ENCODE measurements at regions not wholly inside any gene's neighbourhood (a gene's known extent, or its start where the extent isn't known, plus 50 kb on each side); places are given as distances from the start of the nearest gene placed in this dataset.

- DNase-seq = no peak
Measured at GRCh38 chr5:144083185-144083584, 87.3 kb downstream of the YIPF5 start.

- no peak for DNase-seq
Measured at GRCh38 chr5:144084971-144085370, 85.5 kb downstream of the YIPF5 start.

- DNase-seq = no peak
Measured at GRCh38 chr5:144085381-144085780, 85.1 kb downstream of the YIPF5 start.

GRCh38 chr5:144086295-144086694 is 84.2 kb downstream of the YIPF5 start:
- DNase-seq = no peak

- DNase-seq = no peak
Measured at GRCh38 chr5:144087576-144087975, 82.9 kb downstream of the YIPF5 start.

GRCh38 chr5:144088206-144089064 is 82.0 kb downstream of the YIPF5 start:
- no peak for DNase-seq

GRCh38 chr5:144089401-144090021 is 80.9 kb downstream of the YIPF5 start:
- no peak for DNase-seq

GRCh38 chr5:144092508-144092907 is 78.0 kb downstream of the YIPF5 start:
- DNase-seq = no peak

GRCh38 chr5:144093400-144093799 is 77.1 kb downstream of the YIPF5 start:
- no peak for DNase-seq

- DNase-seq = no peak
Measured at GRCh38 chr5:144093868-144094267, 76.6 kb downstream of the YIPF5 start.

GRCh38 chr5:144100702-144101101 is 69.8 kb downstream of the YIPF5 start:
- no peak for DNase-seq

- DNase-seq = no peak
Measured at GRCh38 chr5:144101616-144102015, 68.8 kb downstream of the YIPF5 start.

- DNase-seq = no peak
Measured at GRCh38 chr5:144102361-144102760, 68.1 kb downstream of the YIPF5 start.

- no peak for DNase-seq
Measured at GRCh38 chr5:144102979-144103378, 67.5 kb downstream of the YIPF5 start.

- DNase-seq = no peak
Measured at GRCh38 chr5:144103611-144104485, 66.6 kb downstream of the YIPF5 start.

GRCh38 chr5:144105371-144105770 is 65.1 kb downstream of the YIPF5 start:
- no peak for DNase-seq

GRCh38 chr5:144108131-144108530 is 62.3 kb downstream of the YIPF5 start:
- no peak for DNase-seq
